Fibroblast of gingiva (primary cell): ENCODE measurements at regions not wholly inside any gene's neighbourhood (a gene's known extent, or its start where the extent isn't known, plus 50 kb on each side); places are given as distances from the start of the nearest gene placed in this dataset.
"Not testable (repeated sequence)": the region's sequence is repeated elsewhere in the genome, so short reads cannot be mapped to it uniquely, and the experiment has no call there.

Experiments used
- DNase-seq: peaks from one replicate; pipeline ENCODE4 v3.0.0-alpha.2; 2011; ENCODE audit warnings: low read depth

GRCh38 chr12:34431509-34431908, 409.2 kb downstream of the ALG10 start:
- DNase-seq, result not testable (repeated sequence)
